GM18511 (cell line): ENCODE measurements at regions not wholly inside any gene's neighbourhood (a gene's known extent, or its start where the extent isn't known, plus 50 kb on each side); places are given as distances from the start of the nearest gene placed in this dataset.

Experiments used
- ATAC-seq: cut with Tn5 transposase; IDR thresholded peaks from one replicate; pipeline ENCODE4 v1.9.1; 2021; ENCODE audit warnings: mild to moderate bottlenecking, moderate library complexity; ENCODE audit not compliant: unreplicated experiment

DNA sequence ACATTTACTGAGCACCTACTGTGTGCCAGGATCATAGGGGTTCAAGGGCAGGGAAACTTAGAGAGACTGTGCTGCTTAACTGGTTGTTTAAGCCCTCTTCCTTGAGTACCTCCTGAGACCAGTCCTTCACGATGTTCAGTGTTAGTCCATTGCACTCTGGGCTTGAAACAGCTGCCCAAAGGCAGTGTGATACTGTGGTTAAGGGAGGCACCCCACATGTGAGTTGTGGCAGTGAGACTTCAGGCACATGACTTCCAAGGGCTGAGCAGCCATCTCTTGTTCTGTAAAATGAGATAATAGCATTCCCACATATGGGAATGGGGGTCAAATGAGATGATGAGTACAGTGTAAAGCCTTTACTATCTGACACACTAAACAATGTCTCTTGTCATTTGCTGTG lies 75.1 kb downstream of the LINGO1 start:
- ATAC-seq = no peak

DNA sequence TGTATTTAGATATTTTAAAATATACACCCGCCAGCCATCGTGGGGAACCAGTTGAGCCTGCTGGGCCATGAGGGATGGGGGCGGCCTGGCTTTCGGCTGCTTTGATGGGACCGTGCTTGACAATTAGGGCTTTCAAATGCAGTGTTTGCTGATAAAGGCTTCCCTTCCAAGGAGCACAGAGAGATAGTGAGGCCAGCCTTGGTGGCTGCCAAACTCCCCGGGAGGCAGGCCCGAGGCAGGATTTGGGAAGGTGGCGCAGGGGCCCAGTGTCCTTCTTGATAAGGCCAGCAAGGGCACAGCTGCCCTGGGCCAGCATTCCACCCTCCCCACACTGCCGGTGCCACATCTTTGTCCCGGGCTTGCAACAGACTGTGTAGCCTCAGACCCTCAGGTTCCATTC lies 75.6 kb downstream of the LINGO1 start:
- no peak for ATAC-seq

DNA sequence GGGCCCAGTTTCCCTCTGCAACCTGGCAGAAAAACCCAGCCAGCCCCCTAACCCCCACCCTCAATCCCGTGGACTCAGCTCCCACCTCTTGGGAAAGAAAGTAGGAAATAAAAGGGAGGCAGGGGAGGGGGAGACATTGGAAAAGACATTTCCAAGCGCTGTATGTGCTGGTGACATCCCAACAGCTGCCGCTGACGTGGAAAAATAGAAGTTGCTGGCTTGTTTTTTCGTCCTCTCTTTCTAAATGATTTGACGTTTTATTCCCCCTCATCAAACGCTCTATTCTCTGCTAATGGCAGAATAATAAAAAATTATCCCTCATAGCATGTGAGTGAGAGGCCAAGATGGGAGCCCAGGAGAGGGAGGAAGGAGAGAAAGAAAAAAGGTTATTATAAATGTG lies 76.1 kb downstream of the LINGO1 start:
- ATAC-seq = no peak

DNA sequence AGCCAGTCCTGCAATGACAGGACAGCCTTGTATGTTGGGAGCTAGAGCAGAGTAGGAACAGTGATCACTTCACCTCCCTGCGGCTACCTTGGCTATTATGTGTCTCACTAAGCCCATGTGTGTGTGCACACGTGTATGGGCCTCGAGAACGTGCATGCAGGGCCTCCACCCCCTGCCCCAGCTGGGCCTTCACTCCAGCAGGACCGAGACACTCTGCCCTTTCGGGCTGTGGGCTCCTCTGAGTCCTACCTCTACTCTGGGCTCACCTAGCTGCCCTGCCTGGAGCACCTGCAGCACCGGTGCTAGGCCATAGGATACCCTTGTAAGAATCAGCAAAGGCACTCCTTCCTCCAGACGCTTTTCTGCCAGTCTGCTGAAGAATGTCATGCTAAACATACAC lies 77.5 kb downstream of the LINGO1 start:
- no peak for ATAC-seq

DNA sequence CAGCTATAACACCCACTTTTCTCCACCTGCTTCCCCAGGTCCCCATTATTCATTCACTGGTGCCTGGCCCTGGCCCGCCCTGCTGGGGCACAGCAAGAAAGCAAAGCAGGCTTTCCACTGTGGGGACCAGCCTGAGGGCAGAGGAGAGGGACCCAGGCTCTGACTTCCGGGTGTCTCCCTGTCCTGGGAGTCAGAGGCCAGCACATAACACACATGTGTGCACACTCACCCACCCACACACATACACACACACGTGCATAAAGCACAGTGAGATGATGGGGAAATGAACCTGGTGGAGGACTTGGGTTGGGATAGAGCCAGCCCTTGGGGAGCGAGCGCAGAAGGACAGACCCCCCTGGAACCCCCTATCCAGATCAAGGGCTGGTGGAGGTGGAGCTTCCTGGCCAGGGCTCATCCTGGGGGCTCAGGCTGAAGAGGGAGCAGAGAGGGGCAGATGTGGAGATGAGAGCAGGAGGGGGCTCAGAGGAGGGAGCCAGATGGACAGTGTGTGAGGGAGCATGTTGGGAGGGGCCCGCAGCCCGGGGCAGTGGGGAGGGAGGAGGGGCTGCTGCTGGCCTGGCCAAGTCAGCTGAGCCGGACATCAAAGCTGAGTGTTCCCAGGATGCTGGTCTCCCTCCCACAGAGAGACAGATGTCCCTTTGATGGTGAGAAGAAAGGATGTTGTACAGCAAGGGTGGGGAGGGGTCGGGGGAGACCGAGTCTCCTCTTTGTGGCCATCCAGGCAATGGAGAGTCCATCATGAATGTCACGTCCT lies 78.2 kb downstream of the LINGO1 start:
- ATAC-seq = no peak

DNA sequence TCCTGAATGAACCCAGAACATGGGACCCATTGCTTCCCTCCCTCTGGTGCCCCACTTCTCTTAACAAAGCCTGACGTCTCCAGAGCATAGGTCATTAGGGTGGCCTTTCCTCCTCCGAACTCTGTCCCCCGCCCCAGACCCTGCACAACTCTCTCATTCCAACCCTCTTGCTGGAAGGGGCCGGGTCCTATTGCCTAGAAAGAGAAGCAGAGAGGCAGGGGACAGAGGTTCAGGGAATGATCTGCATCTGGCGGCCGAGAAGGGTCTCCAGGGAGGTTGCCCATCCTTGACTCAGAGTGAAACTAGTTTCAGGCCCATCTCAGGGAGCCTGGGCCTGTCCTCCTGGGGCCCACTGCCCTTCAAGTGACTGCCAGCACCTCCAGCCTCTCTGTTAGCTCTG lies 79.0 kb downstream of the LINGO1 start:
- ATAC-seq = no peak

DNA sequence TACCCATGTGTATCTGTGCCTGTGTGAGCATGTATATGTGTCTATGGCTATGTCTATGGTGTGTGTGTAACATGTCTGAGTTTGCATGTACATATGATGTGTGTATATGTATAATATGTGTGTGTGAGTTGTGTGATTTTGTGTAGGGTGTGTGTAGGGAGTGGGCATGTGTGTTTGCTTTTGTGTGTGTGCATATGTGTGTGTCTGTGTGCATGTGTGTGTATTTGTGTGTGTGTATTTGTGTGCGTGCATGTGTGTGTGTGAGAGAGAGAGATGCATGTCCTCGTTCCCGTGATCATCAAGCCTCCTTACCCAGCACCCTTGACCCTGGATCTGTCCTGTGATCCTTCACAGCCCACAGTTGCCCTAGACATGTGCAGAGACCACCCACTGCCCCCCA lies 79.5 kb downstream of the LINGO1 start:
- no peak for ATAC-seq

DNA sequence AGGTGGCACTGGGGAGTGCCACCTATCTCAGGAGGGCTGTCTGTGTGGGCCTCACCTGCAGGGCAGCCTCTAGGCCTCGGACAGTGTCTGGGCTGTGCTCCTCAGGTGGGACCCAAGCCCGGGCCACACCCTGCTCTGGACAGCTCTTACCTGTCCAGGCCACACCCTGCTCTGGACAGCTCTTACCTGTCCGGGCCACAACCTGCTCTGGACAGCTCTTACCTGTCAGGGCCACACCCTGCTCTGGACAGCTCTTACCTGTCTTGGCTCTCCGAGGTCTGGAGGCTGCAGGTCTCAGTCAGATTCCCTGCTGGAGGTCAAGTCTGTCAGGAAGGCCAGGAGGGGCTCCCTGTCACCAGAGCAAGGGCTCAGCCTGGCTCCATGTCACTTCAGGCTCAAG lies 80.6 kb downstream of the LINGO1 start:
- ATAC-seq = no peak

DNA sequence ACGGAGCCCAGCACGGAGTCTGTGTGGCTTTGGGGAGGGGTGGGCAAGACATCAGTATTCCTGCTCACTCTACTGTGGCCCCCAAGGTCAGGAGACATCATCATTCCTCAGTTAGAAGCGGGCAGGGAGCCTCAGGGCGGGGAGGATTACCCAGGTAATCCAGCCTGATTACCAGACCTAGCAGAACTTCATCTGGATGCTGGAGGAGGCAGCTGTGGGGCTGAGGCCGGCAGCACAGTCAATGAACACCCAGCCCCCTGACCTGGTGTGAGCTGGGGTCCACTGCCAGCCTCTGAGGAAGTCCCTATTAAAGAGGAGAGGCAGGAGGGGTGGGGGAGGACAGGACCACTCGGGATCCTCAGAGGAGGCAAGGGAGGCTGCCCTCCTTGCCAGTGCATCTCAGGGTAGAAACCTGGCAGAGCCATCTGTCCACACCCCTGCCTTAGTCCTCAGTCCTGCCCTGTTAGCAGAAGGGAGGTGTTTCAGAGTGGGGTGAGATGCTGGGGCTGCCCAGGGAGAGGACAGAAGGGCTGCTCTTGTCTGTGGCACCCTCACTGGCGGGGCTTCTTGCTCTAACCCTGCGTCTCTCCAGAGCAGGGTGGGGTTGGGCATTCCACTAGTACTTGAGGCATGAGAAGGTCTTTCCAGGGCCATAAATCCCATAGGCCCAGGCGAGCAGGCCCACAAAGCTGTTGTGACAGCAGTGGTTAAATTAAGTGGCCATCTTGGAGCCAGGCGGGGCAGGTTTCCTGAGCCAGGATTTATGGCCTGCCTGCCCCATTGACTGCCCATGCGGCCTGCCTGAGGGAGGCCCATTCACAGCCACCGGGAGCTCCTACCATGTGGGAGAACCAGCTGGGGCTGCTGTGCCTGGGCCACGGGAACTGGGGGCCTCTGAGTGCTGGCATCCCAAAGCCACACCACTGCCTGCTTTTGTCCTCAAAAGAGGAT lies 82.1 kb downstream of the LINGO1 start:
- ATAC-seq = no peak

DNA sequence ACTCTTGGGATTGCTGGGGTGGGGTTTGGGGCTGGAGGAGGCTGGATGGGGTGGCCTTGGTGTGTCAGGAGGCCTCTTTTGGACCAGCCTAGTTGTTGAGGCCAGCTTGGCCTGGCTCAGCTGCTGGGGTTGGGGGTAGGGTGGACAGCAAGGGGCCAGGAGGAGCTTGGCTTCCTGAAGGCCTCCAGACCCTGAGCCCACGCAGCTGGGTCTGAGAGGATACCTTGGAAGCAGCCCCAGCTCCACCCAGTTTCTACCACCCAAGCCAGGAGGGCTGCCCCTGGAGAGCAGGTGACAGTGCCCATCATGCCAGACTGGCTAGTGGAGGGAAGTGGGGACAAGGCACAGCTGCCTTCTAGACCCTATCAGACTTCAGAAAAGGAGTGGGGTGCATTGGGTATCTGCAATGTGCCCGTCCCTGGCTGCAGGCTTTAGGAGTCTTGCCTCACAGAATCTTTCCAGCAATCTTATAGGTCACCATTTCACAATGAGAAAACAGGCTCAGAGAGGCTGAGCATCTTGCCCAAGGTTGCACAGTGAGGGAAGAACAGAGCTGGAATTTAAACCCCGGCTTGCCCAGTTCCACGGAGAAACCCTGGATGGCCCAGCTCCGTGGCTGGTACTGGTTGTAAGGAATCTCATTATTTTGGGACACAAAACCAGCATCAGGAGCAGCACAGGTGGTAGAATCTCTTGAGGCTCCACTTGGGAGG lies 83.0 kb downstream of the LINGO1 start:
- ATAC-seq = no peak

DNA sequence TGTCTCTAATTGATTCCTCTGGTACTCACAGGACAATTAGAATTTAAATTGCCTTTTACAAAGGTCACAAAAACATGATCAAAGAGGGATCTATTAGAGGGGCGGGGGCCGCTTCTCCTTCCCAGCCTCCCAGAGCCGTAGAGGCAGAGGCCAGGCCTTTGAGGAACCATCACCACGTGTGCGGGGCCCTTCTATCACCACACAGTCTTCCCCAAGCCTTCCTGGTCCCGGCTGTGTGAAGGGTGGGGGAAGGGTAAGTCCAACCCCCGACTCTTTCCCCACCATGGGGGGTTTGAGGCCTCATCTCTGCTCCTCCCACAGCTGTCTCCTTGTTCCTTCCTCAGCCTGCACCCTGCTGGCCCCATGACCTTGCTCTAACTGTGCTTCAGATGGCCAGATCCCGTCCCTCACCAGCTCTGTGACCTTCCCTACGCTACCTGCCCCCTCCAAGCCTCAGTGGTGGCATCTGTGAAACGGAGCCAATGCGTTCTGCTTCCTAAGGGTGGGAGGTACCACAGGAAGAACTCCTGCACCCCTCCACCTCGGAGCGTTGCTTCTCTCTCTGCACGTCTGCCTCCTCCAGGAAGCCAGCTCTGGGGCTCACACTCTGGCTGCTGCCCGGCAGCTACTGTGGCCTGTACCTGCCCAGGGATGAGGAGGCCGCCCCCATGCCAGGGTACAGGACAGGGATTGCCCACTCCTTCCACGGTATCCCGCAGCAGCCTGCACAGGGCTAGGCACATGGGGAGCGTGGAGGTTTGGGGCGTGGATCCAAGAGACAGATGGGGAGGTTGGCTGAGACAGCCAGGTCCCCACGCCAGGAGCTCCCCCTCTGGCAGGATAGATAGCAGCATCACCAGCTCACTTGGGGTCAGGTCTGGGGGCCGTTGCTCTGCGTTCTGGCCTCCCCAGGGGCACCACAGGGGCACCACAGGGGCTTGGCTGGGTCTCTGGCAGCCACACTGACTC lies 83.8 kb downstream of the LINGO1 start:
- no peak for ATAC-seq

DNA sequence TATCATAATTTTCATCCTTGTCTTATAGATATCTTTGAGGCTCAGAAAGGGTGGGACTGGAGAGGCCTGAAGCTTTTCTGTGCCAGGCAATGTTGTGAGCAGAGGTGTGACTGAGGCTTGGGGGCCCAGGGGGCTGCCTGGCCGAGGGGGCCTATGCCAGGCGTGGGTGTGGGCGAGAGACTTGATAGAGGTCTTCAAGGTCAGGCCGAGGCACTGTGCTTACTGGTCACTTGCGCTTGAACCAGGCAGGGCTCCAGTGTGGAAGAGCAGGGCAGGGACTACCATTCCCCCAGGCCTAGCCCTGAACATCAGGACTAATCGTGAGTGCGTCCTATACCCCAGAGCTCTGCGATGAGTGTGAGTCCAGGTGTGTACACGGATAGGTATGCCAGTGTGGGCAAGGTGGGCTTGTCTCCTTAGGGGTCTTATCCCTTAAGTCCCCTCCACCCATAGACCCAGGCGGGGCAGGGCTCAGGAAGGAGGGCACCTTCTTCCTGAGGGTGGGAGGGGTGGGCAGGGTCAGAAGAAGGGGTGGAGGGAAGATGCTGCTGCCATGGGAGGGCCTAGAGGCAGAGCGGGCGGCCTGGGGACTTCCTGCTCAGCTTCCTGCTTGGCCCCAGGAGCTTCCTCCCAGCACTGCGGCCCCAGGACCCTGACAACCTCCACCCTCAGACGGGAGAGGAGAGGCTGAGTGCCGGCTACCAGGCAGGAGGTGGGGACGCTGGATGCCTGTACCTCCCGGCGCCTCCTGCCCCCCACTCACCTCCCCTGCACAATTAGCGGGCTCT lies 84.7 kb downstream of the LINGO1 start:
- ATAC-seq = no peak

DNA sequence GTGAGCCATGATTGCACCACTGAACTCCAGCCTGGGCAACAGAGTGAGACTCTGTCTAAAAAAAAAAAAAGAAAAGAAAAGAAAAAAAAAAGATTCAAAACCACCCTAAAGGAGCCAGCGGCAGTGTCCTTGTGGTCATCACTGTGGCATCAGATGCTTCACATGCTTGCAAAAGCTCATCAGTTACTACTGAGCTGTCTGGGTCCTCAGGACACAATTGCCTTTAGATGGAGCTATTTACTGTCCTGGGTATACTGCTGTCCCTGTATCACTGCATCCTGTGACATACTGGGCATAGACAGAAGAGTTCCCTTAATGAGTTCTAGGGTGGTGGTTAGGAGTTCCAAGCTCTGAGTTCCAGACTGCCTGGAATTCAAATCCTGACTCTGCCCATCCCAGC lies 85.8 kb downstream of the LINGO1 start:
- no peak for ATAC-seq

DNA sequence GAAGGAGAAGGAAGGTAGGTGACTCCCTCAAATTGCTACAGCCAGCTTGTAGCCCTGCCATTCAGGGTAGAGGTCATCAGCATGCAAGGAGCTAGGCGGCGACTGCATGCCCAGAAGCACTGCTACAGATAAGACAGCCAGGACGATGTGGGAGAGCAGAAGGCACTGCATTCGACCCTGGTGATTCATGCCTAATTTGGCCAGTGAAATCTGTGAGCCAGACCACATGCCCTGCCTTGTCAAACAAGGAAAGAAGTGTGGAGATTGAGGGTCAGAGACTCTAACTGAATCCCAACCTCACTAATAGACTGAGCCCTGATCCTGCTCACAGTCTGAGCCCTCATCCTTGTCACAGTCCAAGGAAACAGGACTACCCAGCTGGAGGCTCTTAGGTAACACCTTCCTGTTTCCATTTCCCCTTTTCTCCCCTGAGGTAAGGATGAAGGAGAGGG lies 86.6 kb downstream of the LINGO1 start:
- no peak for ATAC-seq

DNA sequence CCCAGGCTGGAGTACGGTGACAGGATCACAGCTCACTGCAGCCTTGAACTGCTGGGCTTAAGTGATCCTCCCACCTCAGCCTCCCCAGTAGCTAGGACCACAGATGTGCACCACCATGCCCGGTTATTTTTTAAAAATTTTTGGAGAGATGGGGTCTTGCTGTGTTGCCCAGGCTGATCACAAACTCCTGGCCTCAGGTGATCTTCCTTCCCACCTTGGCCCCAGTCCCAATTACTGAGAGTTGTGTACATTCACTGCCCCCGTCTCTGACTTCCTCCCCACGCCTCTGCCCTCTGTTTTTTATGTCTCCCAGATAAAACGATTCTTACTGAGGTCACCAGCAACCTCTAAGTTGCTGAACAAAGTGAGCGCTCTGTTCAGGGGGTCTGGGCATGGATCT lies 87.7 kb downstream of the LINGO1 start:
- ATAC-seq = no peak

DNA sequence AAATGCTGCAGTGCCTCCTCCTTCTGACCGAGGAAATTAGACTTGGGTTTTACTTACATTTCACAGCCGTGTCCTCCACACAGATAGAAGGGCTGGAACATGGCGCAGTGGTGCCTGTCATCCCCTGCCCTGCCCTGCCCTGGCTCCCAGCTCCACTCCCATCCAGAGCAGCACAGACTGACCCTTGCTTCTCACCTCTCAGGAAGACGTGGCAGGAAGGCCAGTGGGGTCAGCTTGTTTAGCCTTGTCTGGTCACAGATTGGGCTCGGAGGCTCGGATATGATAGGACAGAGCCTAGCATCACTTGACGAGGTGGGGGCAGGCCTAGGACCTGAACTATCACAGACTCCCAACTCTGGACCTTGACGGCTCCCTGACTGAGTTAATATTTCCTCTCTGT lies 88.5 kb downstream of the LINGO1 start:
- no peak for ATAC-seq

DNA sequence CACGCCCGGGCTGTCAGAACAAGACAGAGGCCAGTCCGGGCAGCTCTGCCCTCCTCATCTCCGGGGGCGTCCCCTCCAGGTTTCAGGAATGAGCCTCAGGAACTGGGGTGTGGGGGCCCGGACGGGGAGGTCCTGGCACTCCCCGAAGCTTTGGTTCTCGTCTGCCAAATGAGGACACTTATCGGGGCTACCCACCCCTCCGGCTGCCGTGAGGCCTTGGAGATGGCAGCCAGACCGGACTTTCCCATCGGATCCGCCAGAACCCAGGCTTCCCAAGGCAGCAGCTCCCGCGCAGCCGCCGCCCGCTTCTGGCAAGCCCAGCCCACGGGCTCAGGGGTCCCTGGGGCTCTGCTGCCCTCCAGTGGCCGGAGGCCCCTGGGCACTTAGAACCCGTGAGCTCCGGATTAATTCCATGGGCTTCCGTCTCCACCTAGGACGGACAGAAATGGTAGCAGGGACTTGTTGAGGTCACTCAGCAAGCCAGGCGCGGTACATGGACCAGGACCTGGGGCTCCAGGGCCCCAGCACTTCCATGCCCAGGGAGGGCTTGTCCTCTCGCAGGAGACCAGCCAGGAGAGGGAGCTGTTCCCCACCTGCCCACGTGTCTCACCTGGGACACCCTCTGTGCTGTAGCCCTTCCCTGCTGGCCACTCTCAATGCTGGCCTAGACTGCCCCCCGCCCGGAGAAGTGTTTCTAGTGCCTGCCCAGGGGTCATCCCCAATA lies 89.4 kb downstream of the LINGO1 start:
- peak; percentile 80 for ATAC-seq

DNA sequence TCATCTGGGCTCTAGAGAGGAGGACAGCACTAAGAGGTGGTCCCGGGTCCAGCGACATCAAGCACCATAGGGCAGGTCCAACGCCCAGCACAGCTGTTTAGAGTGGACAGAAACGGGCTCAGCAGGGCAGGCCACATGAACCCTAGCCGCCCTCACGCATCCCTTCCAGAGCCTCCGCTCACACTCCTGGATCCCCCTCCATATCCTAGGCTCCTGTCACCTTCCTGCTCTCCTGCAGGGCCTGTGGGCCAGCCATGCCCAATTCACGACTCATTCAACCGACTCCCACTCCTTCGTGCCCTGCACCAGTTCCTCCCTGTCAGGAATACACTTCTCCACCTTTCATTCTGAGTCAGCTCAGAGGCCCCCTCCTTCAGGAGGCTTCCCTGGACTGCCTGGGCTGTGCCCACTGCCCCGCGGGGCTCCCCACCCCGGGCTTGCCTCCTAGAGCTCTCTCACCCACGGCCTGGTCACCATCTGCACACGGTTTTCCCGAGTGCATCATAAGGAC lies 90.2 kb downstream of the LINGO1 start:
- no peak for ATAC-seq
